GM10266 (cell line): ENCODE measurements at regions not wholly inside any gene's neighbourhood (a gene's known extent, or its start where the extent isn't known, plus 50 kb on each side); places are given as distances from the start of the nearest gene placed in this dataset.
"Not testable (repeated sequence)": the region's sequence is repeated elsewhere in the genome, so short reads cannot be mapped to it uniquely, and the experiment has no call there.

Experiments used
- DNase-seq: peaks from one replicate; pipeline ENCODE4 v3.0.0; 2012; ENCODE audit errors: extremely low spot score
- TF ChIP-seq, protein P1 (sequence below): IDR thresholded peaks from 2 replicates; pipeline ENCODE4 v1.5.1; 2012; ENCODE audit warnings: mild to moderate bottlenecking, low read depth; ENCODE audit not compliant: control insufficient read depth, insufficient read depth; ENCODE audit errors: missing control alignments

DNA sequence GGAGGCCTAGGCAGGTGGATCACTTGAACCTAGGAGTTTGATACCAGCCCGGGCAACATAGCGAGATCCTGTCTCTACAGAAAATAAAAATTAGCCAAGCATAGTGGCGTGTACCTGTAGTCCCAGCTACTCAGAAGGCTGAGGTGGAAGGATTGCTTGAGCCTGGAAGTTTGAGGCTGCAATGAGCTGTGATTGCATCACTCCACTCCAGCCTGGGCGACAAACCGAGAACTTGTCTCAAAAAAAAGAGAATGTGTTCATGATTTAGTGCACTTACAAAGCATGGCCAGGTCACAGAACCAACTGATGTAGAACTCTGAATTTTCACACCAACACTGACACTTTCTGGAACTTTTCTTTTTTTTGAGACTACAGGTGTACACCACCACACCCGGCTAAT lies 182.7 kb downstream of the ZFP64 start:
- TF ChIP-seq, protein P1, sequence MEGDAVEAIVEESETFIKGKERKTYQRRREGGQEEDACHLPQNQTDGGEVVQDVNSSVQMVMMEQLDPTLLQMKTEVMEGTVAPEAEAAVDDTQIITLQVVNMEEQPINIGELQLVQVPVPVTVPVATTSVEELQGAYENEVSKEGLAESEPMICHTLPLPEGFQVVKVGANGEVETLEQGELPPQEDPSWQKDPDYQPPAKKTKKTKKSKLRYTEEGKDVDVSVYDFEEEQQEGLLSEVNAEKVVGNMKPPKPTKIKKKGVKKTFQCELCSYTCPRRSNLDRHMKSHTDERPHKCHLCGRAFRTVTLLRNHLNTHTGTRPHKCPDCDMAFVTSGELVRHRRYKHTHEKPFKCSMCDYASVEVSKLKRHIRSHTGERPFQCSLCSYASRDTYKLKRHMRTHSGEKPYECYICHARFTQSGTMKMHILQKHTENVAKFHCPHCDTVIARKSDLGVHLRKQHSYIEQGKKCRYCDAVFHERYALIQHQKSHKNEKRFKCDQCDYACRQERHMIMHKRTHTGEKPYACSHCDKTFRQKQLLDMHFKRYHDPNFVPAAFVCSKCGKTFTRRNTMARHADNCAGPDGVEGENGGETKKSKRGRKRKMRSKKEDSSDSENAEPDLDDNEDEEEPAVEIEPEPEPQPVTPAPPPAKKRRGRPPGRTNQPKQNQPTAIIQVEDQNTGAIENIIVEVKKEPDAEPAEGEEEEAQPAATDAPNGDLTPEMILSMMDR: no peak
- no peak for DNase-seq

GRCh38 chr20:52004715-52005114 lies 186.9 kb downstream of the ZFP64 start:
- DNase-seq: no peak
- TF ChIP-seq, protein P1: no peak

DNA sequence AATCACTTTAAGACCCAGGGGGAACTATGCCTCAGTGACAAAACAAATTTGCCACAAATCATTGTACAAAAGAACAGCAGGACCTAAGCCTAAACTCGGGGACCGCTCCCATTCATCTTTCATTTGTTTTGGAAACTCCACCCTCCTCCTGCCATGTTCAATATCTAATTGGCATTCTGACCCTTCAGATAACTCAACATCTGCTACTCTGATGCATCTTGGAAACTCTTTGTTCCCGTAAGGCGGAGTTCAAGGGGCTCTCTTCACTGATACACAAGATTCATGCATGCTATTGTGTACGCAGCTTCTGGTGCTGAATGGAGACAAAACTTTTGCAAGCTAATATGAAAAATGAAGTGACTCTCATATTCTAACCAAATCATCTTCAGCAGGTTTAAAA lies 187.6 kb downstream of the ZFP64 start:
- no peak for DNase-seq
- TF ChIP-seq, protein P1: no peak

GRCh38 chr20:52003415-52003814 lies 188.2 kb downstream of the ZFP64 start:
- TF ChIP-seq, protein P1: no peak
- DNase-seq: no peak

- TF ChIP-seq, protein P1: no peak
- DNase-seq: no peak
Observed at GRCh38 chr20:52001999-52002666, 189.4 kb downstream of the ZFP64 start.

- DNase-seq: not testable (repeated sequence)
Observed at GRCh38 chr20:51997281-51997936, 194.2 kb downstream of the ZFP64 start.

DNA sequence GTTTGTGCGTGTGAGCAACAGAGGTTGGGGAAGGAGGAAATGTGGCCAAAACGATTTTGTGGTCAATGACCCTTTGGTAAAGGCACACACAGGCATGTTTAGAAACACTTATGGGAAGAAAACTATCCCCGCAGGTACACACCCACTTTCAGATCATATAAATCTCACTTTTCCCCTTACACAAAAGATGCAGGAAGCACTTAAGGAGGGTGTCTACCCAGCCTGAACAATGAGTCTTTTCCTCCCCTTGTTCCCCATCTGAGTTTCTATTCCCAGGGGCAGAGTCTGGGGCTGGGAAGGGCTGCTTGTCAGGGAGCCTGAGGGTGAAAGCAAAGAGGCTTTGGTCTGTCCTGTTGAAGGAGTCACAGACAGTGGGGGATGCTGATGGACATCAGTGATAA lies 193.2 kb upstream of the SALL4 start:
- TF ChIP-seq, protein P1: no peak
- DNase-seq: no peak
